ENCODE measurements at regions not wholly inside any gene's neighbourhood (a gene's known extent, or its start where the extent isn't known, plus 50 kb on each side); places are given as distances from the start of the nearest gene placed in this dataset.

DNA sequence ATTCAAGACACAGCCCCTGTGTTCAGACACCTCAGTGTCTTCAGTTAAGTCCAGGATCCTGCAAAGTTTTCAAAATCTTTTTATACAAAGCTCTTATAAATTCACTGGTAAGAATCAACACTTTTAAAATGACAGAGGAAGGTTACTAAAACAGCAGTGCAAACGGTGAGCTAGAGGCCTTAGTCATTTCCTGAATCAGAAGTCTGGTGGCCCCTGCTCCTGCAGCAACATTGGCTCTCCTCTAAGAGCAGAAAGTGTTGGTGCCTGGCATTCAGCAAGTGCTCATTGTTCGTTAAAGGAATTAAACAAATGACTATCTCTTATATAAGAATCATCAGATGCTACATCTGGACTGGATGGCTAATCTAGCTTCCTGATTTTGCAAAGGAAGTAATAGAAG, 282.9 kb downstream of the PTGER3 start:
- TF ChIP-seq SIN3A (IDR thresholded peaks at IDR 0.05; ENCODE audit: low read depth) (no peak), ZNF274 (IDR thresholded peaks at IDR 0.05; ENCODE audit: low read depth, low read length) (no peak), POLR2A (IDR thresholded peaks at IDR 0.05; ENCODE audit: borderline replicate concordance, extremely low read depth, insufficient read depth, insufficient read length) (no peak)
- TF ChIP-seq, protein P1, sequence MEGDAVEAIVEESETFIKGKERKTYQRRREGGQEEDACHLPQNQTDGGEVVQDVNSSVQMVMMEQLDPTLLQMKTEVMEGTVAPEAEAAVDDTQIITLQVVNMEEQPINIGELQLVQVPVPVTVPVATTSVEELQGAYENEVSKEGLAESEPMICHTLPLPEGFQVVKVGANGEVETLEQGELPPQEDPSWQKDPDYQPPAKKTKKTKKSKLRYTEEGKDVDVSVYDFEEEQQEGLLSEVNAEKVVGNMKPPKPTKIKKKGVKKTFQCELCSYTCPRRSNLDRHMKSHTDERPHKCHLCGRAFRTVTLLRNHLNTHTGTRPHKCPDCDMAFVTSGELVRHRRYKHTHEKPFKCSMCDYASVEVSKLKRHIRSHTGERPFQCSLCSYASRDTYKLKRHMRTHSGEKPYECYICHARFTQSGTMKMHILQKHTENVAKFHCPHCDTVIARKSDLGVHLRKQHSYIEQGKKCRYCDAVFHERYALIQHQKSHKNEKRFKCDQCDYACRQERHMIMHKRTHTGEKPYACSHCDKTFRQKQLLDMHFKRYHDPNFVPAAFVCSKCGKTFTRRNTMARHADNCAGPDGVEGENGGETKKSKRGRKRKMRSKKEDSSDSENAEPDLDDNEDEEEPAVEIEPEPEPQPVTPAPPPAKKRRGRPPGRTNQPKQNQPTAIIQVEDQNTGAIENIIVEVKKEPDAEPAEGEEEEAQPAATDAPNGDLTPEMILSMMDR (IDR thresholded peaks at IDR 0.05 in 2 of 3, conservative IDR thresholded peaks at IDR 0.05 in 1 of 3; ENCODE audit: borderline replicate concordance in 1 of 3, insufficient read depth in 1 of 3, low read depth in 2 of 3, low read length in 2 of 3): no peak

All from HCT116 (cell line).